ENCODE measurements at regions not wholly inside any gene's neighbourhood (a gene's known extent, or its start where the extent isn't known, plus 50 kb on each side); places are given as distances from the start of the nearest gene placed in this dataset.

- DNase-seq (ENCODE audit: low read depth), result no peak
Observed at GRCh38 chr18:39991696-39992265, 1963.3 kb upstream of the PIK3C3 start.

- no peak for DNase-seq (ENCODE audit: low read depth)
Observed at GRCh38 chr18:39990540-39990939, 1964.5 kb upstream of the PIK3C3 start.

- no peak for DNase-seq (ENCODE audit: low read depth)
Observed at GRCh38 chr18:39976771-39977170, 1978.3 kb upstream of the PIK3C3 start.

GRCh38 chr18:39972521-39972920 is 1982.5 kb upstream of the PIK3C3 start:
- DNase-seq (ENCODE audit: low read depth), result no peak

- DNase-seq (ENCODE audit: low read depth), result no peak
Observed at GRCh38 chr18:39969803-39970494, 1985.1 kb upstream of the PIK3C3 start.

- no peak for DNase-seq (ENCODE audit: low read depth)
Observed at GRCh38 chr18:39966275-39966674, 1988.8 kb upstream of the PIK3C3 start.

- DNase-seq (ENCODE audit: low read depth), result no peak
Observed at GRCh38 chr18:39962546-39962945, 1992.5 kb upstream of the PIK3C3 start.

GRCh38 chr18:39960550-39960949 is 1994.5 kb upstream of the PIK3C3 start:
- DNase-seq (ENCODE audit: low read depth), result no peak

- DNase-seq (ENCODE audit: low read depth), result no peak
Observed at GRCh38 chr18:39959839-39960238, 1995.2 kb upstream of the PIK3C3 start.

- no peak for DNase-seq (ENCODE audit: low read depth)
Observed at GRCh38 chr18:39958876-39959275, 1996.2 kb upstream of the PIK3C3 start.

- no peak for DNase-seq (ENCODE audit: low read depth)
Observed at GRCh38 chr18:39952816-39953215, 2002.2 kb upstream of the PIK3C3 start.

GRCh38 chr18:39951142-39951720 is 2003.8 kb upstream of the PIK3C3 start:
- no peak for DNase-seq (ENCODE audit: low read depth)

GRCh38 chr18:39946623-39947061 is 2008.4 kb upstream of the PIK3C3 start:
- DNase-seq (ENCODE audit: low read depth), result peak; percentile 1

GRCh38 chr18:39945076-39945475 is 2010.0 kb upstream of the PIK3C3 start:
- no peak for DNase-seq (ENCODE audit: low read depth)

- no peak for DNase-seq (ENCODE audit: low read depth)
Observed at GRCh38 chr18:39942702-39943101, 2012.3 kb upstream of the PIK3C3 start.

- no peak for DNase-seq (ENCODE audit: low read depth)
Observed at GRCh38 chr18:39938676-39939608, 2016.1 kb upstream of the PIK3C3 start.

GRCh38 chr18:39935598-39935997 is 2019.4 kb upstream of the PIK3C3 start:
- DNase-seq (ENCODE audit: low read depth), result no peak

GRCh38 chr18:39918847-39919246 is 2036.2 kb upstream of the PIK3C3 start:
- no peak for DNase-seq (ENCODE audit: low read depth)

GRCh38 chr18:39913672-39914366 is 2041.2 kb upstream of the PIK3C3 start:
- no peak for DNase-seq (ENCODE audit: low read depth)

GRCh38 chr18:39911716-39912115 is 2043.3 kb upstream of the PIK3C3 start:
- no peak for DNase-seq (ENCODE audit: low read depth)

- no peak for DNase-seq (ENCODE audit: low read depth)
Observed at GRCh38 chr18:39909706-39910105, 2045.3 kb upstream of the PIK3C3 start.

GRCh38 chr18:39886136-39886535 is 2068.9 kb upstream of the PIK3C3 start:
- DNase-seq (ENCODE audit: low read depth), result no peak
